Right renal pelvis (tissue), 4 donors: ENCODE measurements at regions not wholly inside any gene's neighbourhood (a gene's known extent, or its start where the extent isn't known, plus 50 kb on each side); places are given as distances from the start of the nearest gene placed in this dataset.
A peak's percentile ranks its signal among the peaks of the same experiment; 100 is the strongest.

Experiments used
- DNase-seq, 4 donors: peaks; one replicate each; pipeline ENCODE4 v3.0.0-alpha.2; 2013; ENCODE audit warnings: low read depth in 4 of 4, low spot score in 3 of 4, missing footprints in 1 of 4

GRCh38 chr16:59169168-59169567 lies 435.1 kb upstream of the GOT2 start:
- no peak for DNase-seq

GRCh38 chr16:59168461-59169114 lies 434.5 kb upstream of the GOT2 start:
- peak in 1 of 4 donors; percentile 33 for DNase-seq

GRCh38 chr16:59164461-59164860 lies 430.3 kb upstream of the GOT2 start:
- peak in 1 of 4 donors; percentile 13 for DNase-seq

- DNase-seq, result no peak
Observed at GRCh38 chr16:59163371-59164055, 429.4 kb upstream of the GOT2 start.

- no peak for DNase-seq
Observed at GRCh38 chr16:59161679-59162078, 427.6 kb upstream of the GOT2 start.

- DNase-seq, result no peak
Observed at GRCh38 chr16:59154295-59154694, 420.2 kb upstream of the GOT2 start.

- no peak for DNase-seq
Observed at GRCh38 chr16:59148769-59149155, 414.6 kb upstream of the GOT2 start.

GRCh38 chr16:59148056-59148768 lies 414.1 kb upstream of the GOT2 start:
- DNase-seq, result no peak

GRCh38 chr16:59146140-59146539 lies 412.0 kb upstream of the GOT2 start:
- DNase-seq, result no peak

- no peak for DNase-seq
Observed at GRCh38 chr16:59144841-59145240, 410.7 kb upstream of the GOT2 start.

GRCh38 chr16:59144326-59144725 lies 410.2 kb upstream of the GOT2 start:
- DNase-seq, result no peak

GRCh38 chr16:59126486-59126885 lies 392.4 kb upstream of the GOT2 start:
- DNase-seq, result no peak

GRCh38 chr16:59124056-59124455 lies 389.9 kb upstream of the GOT2 start:
- DNase-seq, result no peak

- DNase-seq, result no peak
Observed at GRCh38 chr16:59123479-59123878, 389.4 kb upstream of the GOT2 start.

- no peak for DNase-seq
Observed at GRCh38 chr16:59122262-59122537, 388.1 kb upstream of the GOT2 start.

- DNase-seq, result no peak
Observed at GRCh38 chr16:59121411-59122261, 387.5 kb upstream of the GOT2 start.

- DNase-seq, result no peak
Observed at GRCh38 chr16:59116744-59117143, 382.6 kb upstream of the GOT2 start.

GRCh38 chr16:59114790-59115189 lies 380.7 kb upstream of the GOT2 start:
- no peak for DNase-seq

GRCh38 chr16:59113004-59113670 lies 379.0 kb upstream of the GOT2 start:
- DNase-seq, result no peak

- no peak for DNase-seq
Observed at GRCh38 chr16:59111280-59111679, 377.2 kb upstream of the GOT2 start.

- no peak for DNase-seq
Observed at GRCh38 chr16:59108374-59108773, 374.3 kb upstream of the GOT2 start.
